NCI-H187 (cell line): ENCODE measurements at regions not wholly inside any gene's neighbourhood (a gene's known extent, or its start where the extent isn't known, plus 50 kb on each side); places are given as distances from the start of the nearest gene placed in this dataset.
"Not testable (repeated sequence)": the region's sequence is repeated elsewhere in the genome, so short reads cannot be mapped to it uniquely, and the experiment has no call there.

Source experiments
- DNase-seq, 2 experiments: peaks; one replicate each; lab custom pipeline; 2025; lab: John Stamatoyannopoulos, UW

- DNase-seq: no peak
These were observed 547.0 kb downstream of the NSUN3 start for GRCh38 chr3:94609908-94610307.

- no peak for DNase-seq
These were observed 548.7 kb downstream of the NSUN3 start for GRCh38 chr3:94611596-94611995.

GRCh38 chr3:94612631-94613030, 549.8 kb downstream of the NSUN3 start:
- no peak for DNase-seq

- DNase-seq: no peak
These were observed 551.3 kb downstream of the NSUN3 start for GRCh38 chr3:94614192-94614591.

GRCh38 chr3:94615275-94616065, 552.6 kb downstream of the NSUN3 start:
- DNase-seq: no peak

- no peak for DNase-seq
These were observed 554.0 kb downstream of the NSUN3 start for GRCh38 chr3:94616833-94617232.

GRCh38 chr3:94617312-94617711, 554.5 kb downstream of the NSUN3 start:
- no peak for DNase-seq

GRCh38 chr3:94619643-94620042, 556.8 kb downstream of the NSUN3 start:
- DNase-seq: no peak

GRCh38 chr3:94626573-94626972, 563.7 kb downstream of the NSUN3 start:
- DNase-seq: no peak

GRCh38 chr3:94627689-94628088, 564.8 kb downstream of the NSUN3 start:
- no peak for DNase-seq

GRCh38 chr3:94643400-94643799, 580.5 kb downstream of the NSUN3 start:
- DNase-seq: no peak

- DNase-seq: no peak
These were observed 582.9 kb downstream of the NSUN3 start for GRCh38 chr3:94645790-94646189.

GRCh38 chr3:94647131-94647530, 584.3 kb downstream of the NSUN3 start:
- DNase-seq: no peak

- not testable (repeated sequence) for DNase-seq
These were observed 585.7 kb downstream of the NSUN3 start for GRCh38 chr3:94648270-94649180.

- DNase-seq: no peak
These were observed 591.2 kb downstream of the NSUN3 start for GRCh38 chr3:94654096-94654495.

GRCh38 chr3:94665922-94666321, 603.1 kb downstream of the NSUN3 start:
- no peak for DNase-seq

- no peak for DNase-seq
These were observed 608.2 kb downstream of the NSUN3 start for GRCh38 chr3:94671078-94671477.

GRCh38 chr3:94673876-94674275, 611.0 kb downstream of the NSUN3 start:
- DNase-seq: no peak

GRCh38 chr3:94686208-94686607, 623.3 kb downstream of the NSUN3 start:
- no peak for DNase-seq

- DNase-seq: no peak
These were observed 631.3 kb downstream of the NSUN3 start for GRCh38 chr3:94693997-94694640.

- no peak for DNase-seq
These were observed 632.0 kb downstream of the NSUN3 start for GRCh38 chr3:94694894-94695293.

GRCh38 chr3:94704467-94704866, 641.6 kb downstream of the NSUN3 start:
- no peak for DNase-seq
